LoVo (cell line): ENCODE measurements at regions not wholly inside any gene's neighbourhood (a gene's known extent, or its start where the extent isn't known, plus 50 kb on each side); places are given as distances from the start of the nearest gene placed in this dataset.

ENCODE experiments used
- DNase-seq: peaks from one replicate; pipeline ENCODE4 v3.0.0-alpha.2; 2016; ENCODE audit warnings: low spot score

DNA sequence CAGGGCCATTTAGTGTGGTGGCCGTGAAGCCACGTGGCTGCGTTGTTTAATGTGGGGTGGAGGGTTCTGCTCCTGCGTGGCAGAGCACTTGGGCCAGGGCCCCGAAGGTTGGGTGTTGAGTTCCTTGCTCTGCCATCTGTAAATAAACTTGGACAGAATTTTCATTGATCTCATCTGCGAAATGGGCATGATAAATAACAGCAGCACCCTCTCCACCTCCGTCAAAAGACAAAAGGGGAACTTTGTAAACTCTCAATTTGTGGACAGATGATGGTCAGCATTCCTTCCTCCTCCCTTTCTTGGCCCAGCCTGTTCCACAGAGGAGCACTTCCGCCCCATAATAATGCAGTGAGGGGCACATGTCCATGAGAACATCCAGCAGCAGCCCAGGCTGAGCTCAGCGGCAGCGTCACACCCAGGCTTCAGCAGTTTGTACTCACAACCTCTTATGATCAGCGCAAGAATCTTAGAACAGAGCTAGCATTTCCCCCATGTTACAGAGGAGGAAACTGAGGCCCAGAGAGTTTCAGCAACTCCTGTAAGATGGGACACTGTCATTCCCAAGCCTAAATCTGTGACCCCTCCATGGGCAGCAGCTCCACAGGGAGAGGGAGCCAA is 874.5 kb downstream of the BRD1 start:
- DNase-seq = no peak

DNA sequence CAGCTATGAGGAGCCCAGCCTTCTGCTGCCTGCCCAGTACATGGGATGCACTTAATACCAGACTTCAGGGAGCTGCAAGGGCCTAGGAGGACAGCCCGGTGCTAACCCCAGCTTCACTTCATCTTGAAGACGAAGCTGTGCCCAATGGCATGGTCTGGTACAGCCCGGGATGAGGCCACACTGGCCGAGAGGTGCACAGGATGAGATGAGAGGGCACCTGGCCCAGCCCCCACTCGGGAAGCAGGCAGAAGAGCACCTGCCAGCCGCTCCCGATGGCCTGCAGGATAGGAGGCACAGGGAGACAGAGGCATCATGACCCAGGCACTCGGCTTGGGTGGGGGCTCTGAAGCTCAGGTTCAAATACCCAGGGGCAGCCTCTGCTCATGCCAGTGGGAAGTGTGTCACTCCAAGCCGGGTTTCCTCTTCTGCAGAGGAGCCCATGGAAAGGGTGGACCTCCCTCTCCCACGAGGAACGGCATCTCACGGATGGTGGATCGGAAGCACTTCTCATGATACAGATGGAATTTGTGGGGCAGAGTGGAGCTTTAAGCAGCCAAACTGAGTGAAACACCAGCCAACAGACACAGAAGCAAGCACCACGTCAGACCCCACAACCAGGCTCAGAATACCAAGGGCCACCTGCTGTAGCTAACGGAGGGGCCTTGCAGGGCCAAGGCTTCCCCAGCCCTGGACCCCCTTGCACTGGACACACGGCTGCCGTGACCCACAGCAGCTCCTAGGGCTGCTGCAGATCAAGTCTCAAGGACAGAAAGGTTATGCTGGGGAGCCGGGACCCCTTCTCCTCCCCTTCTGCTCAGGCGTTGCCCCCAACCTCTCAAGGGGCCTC is 875.2 kb downstream of the BRD1 start:
- no peak for DNase-seq

- DNase-seq = no peak
Measured at GRCh38 chr22:48951836-48952235, 875.8 kb downstream of the BRD1 start.

DNA sequence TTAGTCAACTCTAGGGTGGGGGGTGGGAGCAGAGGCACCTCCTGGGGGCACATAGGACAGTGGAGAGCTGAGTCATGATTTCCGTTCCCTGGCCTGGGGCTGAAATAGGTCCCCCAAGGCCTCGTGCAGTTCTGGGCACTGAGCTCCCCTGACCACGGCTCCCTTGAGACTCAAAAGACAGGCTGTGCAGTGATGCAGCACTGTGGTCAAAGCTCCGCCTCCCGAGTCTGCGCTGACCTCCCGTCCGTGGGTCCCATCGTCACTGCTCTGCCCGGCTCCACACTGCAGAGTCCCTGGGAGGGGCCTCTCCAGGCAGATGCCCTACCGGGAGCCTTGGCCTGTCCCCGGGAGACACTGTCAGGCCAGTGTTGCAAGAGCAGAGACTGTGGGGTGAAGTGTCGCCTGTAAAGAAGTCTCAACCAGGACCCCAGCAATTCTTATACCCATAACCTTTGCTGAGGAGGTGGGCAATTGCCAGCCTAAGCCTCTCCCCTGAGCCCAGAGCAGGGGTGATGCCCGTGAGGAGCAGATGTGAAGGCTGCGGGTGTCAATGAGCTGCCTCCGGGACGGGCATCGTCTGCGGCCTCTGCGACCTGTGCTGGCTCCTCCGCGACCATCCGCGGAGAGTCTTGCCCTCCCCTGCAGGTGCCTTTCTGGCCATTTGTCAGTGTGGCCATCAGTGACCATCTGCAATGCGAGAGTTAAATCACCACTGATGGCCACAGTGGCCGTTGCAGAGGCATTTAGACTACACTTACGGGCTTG is 877.3 kb downstream of the BRD1 start:
- no peak for DNase-seq

DNA sequence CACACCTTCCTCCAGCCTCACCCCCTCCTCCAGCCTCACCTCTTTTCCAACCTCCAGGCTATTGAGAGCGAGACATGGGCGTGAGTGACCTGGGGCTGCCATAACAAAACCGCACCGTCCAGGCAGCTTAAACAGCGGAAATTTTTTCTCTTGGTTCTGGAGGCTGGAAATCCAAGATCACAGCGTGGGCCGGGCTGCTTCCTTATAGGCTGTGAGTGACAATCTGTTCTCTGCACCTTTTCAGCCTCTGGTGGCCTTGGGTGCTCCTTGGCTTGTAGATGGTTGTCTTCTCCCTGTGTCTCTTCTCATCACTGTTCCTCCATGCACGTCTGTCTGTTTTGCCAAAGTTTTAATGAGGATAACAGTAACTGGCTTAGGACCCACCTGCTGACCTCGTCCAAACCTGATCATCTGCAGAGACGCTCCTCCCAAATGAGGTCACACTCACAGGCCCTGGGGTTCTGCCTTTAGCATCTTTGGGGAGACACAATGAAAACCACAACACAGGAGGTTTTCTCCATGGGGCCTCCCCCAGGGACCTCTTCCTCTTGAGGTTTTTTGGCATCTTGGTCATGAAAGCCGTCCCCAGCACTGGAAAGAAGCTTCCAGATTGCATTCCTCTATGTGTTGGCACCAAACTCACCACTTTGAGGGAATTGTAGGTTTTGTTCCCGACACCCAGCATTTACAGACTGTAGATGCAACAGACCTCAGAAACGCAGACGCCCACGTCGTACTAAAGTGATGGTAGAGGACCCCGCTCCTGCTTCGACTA is 878.1 kb downstream of the BRD1 start:
- no peak for DNase-seq

DNA sequence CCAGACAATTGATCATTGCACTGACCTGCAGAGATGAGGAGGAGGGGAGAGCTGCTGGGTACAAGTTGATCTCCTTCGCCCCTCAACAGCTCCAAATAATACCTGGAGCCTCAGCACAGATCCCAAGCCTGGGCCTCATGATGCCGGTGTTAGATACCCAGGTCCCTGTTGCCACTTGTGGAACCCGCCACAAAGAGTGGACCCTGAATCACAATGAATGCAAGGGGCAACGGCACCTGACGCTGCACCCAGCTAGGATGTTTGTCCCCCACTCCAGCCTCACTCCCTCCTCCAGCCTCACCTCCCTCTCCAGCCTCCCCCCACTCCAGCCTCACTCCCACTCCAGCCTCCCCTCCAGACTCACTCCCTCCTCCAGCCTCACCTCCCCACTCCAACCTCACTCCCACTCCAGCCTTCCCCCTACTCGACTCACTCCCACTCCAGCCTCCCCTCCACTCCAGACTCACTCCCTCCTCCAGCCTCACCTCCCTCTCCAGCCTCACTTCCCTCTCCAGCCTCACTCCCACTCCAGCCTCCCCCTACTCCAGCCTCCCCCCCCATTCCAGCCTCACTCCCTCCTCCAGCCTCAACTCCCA is 879.0 kb downstream of the BRD1 start:
- DNase-seq = no peak

- no peak for DNase-seq
Measured at GRCh38 chr22:48947636-48948035, 880.0 kb downstream of the BRD1 start.

GRCh38 chr22:48945621-48946458 is 881.8 kb downstream of the BRD1 start:
- no peak for DNase-seq

GRCh38 chr22:48944751-48945620 is 882.7 kb downstream of the BRD1 start:
- DNase-seq = no peak

DNA sequence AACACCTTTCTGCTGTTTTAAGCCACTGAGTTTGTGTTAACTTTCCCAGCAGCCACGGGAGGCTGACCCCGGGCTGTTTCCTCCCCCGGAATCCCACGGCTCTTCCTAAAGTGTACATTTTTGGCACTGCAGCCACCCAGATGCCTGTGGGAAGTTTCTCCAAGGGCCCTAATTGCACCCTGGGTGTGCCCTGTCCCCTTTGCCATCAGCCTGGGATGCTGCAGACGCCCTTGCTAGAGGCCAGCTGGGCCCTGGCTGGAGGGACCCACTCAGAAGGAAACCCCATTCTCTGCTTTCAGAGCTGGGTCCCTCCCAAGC is 883.3 kb downstream of the BRD1 start:
- DNase-seq = no peak

DNA sequence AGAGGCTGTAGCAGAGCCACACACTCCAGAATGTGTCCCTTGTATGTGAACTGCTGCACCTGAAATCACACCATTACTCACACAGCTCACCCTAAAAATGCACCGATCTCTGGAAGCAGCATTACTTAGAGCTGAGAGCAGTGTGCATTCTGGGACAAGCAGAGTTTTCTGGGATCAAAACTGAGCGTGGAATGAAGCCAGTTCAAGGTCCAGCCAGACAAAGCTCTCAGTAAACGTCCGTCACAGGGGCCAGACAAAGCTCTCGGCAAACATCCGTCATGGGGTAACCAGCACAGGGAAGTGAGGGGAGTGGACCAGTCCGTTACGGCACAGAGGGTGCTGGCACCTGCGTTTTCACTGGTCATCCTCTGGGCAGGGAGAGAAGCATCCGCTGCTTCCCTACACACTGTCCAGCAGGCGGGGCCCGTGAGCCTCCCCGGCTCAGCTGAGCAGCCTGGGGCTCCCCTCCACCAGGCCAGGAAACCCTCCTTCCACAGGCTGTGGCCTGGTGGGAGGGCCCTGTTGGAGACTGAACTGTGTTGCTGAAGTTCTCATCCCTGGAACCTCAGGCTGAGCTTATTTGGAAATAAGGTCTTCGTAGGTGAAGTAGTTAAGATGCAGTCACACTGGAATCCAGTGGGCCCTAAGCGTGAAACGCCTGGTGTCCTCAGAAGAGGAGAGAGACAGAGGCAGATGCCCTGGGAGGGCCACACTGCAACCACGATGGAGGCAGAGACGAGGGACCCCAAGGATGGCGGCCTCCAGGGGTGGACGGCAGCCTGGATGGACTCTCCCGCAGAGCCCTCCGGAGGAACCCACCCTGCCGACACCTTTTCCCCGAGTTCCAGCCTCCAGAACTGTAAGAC is 883.9 kb downstream of the BRD1 start:
- DNase-seq = no peak

- no peak for DNase-seq
Measured at GRCh38 chr22:48942698-48943566, 884.7 kb downstream of the BRD1 start.

- no peak for DNase-seq
Measured at GRCh38 chr22:48941903-48942575, 885.6 kb downstream of the BRD1 start.

DNA sequence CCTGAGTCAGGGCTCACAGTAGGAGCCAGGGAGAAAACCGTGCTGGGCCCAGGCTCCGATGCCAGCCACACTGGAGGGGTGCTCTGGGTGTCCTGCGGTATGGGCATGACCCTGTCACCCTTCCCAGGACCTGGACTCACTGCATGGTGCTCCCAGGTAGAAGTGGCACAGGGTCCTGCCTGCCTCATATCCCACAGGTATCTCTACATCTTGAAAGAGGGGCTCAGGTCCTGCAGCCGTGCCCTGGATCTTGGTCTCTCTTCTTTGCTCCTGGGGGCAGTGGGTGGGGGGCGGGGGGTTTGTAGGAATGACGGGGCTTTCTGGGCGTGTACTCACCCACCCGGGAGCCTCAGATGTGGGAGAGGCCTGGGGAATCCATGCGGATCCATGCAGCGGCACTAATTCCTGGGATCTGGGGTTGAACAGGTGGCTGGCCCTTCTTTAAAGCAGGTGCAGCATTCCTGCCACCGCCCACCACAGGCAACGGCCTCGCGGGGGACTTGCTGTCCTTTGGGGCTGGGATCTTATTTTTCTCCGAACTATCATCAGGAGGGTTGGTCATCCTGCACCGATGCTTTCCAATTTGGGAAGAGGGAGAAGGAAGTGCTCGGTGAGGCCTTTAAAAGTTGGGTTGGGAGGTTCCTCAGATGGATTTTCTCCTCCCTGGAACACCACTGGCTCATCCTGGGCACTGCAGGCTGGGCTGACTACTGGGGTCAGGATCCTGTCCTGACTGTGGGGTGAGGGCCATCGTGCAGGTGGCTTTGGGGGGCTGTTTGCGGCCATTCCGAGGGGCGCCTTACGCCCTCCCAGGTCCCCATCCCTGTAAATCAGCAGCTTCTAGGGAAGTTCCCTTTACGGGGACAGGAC is 886.4 kb downstream of the BRD1 start:
- DNase-seq = no peak

DNA sequence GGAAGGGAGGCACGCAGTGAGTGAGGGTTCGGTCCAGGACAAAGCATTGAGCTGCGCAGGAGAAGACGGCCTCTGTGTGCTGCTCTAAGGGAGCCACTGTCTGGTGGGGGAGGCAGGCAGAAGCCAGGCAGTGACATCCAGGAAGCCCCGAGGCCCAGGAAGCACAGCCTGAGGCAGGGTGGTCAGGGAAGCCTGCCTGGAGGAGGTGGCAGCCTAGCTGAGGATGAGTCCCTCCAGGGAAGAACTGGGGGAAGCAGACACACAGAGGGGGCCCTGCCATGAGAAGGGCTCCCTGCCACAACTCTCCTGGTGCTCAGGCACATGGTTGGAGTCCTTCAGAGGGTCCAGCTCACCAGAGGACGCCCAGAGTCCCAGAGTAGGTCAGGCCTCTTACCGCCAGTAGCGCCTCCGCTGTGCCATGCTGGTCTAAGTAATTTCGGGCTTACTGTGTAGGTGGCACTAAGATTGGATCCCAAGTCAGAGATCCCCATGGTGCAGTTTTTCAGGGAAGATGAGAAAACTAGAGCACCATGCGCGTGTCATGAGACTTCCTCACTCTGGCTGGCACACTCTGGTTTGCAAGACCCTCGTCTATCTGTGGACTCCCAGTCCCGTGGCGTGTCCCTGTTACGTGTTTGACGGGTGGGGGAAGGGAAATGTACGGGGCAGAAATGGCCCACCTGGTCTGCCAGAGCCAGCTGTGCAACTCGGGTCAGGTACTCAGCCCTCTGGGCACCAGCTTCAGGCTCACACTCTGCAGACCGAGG is 887.2 kb downstream of the BRD1 start:
- no peak for DNase-seq
